Germinal center (tissue), 1 donor: ENCODE measurements at regions not wholly inside any gene's neighbourhood (a gene's known extent, or its start where the extent isn't known, plus 50 kb on each side); places are given as distances from the start of the nearest gene placed in this dataset.
"Not testable (repeated sequence)": the region's sequence is repeated elsewhere in the genome, so short reads cannot be mapped to it uniquely, and the experiment has no call there.

ENCODE experiments used
- DNase-seq: peaks from one replicate; pipeline ENCODE4 v3.0.0; 2012; ENCODE audit warnings: mixed read lengths, low spot score

DNA sequence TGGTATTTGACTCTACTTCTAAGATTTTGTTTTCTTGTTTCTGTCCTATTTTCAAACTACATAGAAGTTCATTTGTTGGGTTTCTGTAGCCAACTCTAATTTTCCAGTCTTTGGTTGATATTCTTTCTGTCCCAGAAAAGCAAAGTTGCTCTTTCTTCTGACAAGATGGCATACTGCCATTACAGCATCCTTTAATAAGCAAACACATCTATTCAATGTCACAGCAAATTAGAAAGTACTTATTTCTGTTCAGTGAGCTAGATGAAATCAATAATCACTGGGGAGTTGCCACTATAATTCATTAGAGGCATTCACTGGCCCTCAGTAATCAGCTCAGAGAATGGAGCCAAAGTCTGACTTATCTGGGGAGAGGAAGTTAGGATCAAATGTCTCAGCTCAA, 1258.0 kb upstream of the IGFBP7 start:
- no peak for DNase-seq

- DNase-seq: no peak
These were observed 1250.4 kb upstream of the IGFBP7 start for GRCh38 chr4:58360354-58361133.

GRCh38 chr4:58359590-58359989, 1249.4 kb upstream of the IGFBP7 start:
- DNase-seq: no peak

DNA sequence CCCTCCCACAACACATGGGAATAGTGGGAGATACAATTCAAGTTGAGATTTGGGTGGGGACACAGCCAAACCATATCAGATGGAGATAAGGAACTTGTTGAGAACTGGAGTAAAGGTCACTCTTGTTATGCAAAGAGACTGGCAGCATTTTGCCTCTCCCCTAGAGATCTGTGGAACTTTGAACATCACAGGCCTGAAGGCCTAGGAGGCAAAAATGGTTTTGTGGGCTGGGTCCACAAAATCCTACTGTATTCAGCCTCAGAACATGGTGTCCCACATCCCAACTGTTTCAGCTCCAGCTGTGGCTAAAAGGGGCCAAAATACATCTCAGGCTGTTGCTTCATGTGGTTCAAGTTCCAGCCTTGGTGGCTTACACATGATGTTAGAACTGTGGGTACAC, 1247.8 kb upstream of the IGFBP7 start:
- no peak for DNase-seq

DNA sequence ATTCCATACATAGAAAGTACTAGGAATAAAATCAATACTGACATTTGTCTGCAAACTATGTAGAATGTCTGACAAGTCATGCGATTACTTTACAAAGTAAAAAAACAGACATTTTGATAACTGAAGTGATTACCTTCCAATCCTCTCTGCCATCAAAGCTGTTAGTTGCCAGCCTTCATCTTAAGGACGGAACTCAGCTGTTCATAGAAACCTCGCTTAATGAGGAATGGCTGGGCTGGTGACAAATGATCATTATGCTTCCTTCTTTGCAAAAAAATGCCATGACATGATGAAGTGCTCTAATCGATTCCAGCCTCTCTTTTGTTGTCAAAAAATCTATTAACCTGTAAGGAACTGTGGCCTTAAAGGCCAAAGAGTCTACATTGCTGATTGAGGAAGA, 1214.9 kb upstream of the IGFBP7 start:
- DNase-seq: no peak

DNA sequence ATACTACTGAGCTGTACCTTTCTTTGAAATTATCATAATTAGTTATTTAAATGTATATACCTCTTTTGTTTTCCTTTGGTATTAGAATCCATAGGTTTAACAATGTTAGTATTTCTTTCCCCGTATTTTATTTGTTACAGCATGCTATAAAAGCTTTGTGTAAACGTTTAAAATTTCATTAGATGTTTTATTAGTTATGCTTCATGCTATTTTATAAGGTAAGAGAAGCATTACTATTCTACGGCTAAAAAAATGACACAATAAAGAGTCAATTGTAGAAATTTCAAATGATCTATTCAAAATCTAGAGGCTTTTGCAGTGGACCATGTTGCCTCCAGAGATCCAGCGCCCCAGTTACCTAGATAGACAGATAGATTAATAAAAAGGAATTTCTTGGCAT, 1203.3 kb upstream of the IGFBP7 start:
- DNase-seq: no peak

GRCh38 chr4:58303456-58303855, 1193.3 kb upstream of the IGFBP7 start:
- no peak for DNase-seq

GRCh38 chr4:58301376-58301999, 1191.3 kb upstream of the IGFBP7 start:
- no peak for DNase-seq

GRCh38 chr4:58286335-58286734, 1176.2 kb upstream of the IGFBP7 start:
- DNase-seq: no peak

DNA sequence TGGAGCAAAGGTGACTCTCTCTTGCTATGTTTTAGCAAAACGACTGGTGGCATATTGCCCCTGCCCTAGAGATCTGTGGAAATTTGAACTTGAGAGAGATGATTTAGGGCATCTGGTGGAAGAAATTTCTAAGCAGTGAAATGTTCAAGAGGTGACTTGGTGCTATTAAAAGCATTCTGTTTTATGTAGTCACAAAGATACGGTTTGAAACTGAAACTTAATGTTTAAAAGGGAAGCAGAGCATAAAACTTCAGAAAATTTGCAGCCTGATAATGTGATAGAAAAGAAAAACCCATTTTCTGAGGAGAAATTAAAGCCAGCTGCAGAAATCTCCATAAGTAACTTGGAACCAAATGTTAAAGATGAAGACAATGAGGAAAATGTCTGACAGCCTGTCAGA, 1170.7 kb upstream of the IGFBP7 start:
- DNase-seq: not testable (repeated sequence)

GRCh38 chr4:58275856-58276255, 1165.7 kb upstream of the IGFBP7 start:
- no peak for DNase-seq

DNA sequence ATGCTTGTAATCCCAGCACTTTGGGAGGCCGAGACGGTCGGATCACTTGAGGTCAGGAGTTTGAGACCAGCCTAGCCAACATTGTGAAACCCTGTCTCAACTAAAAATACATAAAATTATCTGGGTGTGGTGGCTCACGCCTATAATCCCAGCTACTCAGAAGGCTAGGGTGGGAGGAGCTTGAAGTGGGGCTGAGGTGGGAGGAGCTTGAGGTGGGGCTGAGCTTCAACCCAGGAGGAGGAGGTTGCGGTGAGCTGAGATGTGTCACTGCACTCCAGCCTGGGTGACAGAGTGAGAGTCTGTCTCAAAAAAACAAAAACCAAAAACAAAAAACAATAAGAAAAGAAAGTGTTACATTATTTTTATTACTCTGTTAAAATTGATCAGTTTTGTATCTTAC, 1164.4 kb upstream of the IGFBP7 start:
- DNase-seq: no peak

DNA sequence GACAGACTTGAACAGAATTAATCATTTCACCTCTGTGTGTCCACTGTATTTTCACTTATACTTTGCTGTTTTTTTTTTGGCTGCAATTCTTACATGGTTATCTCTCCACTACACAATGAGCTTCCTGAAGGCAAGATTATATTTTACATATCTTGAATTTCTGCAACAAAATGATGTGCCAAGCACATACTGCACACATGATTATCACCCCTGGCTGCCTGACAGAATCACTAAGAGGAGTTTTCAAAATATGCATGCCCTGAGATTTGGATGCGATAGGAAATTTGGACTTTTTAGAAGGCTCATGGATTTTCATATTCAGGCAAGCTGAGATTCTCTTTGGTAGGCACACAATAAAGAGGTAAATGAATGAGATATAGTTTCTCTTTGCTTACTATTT, 1162.1 kb upstream of the IGFBP7 start:
- no peak for DNase-seq

- no peak for DNase-seq
These were observed 1155.5 kb upstream of the IGFBP7 start for GRCh38 chr4:58265734-58266133.

GRCh38 chr4:58261526-58261925, 1151.3 kb upstream of the IGFBP7 start:
- no peak for DNase-seq

GRCh38 chr4:58254291-58254690, 1144.1 kb upstream of the IGFBP7 start:
- no peak for DNase-seq

DNA sequence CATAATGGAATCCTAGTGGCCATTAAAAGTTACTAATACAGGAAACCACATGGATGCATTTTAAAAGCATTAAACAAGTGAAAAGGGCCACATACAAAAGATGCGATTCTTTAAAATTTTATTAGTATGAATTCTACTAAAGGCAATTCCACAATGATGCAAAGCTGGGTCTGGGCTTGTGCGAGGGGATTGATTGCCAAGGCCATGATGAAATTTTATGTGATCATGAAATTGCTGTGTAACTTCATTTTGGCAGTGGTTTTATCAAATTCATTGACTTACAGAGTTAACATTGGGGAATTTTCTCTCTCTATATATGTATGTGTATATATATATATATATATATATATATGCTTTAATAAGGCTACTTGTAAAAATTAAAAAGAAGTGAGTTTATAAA, 1142.5 kb upstream of the IGFBP7 start:
- DNase-seq: no peak

GRCh38 chr4:58247792-58248191, 1137.6 kb upstream of the IGFBP7 start:
- DNase-seq: no peak

DNA sequence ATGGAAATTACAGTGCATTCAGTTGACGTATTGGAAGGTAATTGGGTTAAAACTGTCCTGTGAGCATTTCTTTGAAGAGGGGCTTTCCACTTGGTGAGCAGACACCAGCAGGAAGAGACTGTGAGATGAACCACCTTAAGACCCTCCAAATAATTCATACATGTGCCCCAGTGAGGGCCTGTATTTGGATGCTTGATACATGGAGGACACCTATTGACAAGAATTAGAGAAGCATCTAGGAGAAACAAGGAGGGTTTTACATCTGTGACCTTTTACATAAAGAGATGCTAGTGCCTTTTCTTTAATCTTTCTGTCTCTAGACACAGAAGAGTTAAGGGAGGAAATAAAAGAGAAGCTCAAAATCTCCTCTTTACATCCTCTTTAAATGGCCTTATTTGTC, 1115.3 kb upstream of the IGFBP7 start:
- no peak for DNase-seq

- no peak for DNase-seq
These were observed 1109.0 kb upstream of the IGFBP7 start for GRCh38 chr4:58219179-58219578.

GRCh38 chr4:58216461-58216860, 1106.3 kb upstream of the IGFBP7 start:
- DNase-seq: no peak

GRCh38 chr4:58214376-58214775, 1104.2 kb upstream of the IGFBP7 start:
- no peak for DNase-seq

GRCh38 chr4:58209551-58209950, 1099.4 kb upstream of the IGFBP7 start:
- DNase-seq: no peak

DNA sequence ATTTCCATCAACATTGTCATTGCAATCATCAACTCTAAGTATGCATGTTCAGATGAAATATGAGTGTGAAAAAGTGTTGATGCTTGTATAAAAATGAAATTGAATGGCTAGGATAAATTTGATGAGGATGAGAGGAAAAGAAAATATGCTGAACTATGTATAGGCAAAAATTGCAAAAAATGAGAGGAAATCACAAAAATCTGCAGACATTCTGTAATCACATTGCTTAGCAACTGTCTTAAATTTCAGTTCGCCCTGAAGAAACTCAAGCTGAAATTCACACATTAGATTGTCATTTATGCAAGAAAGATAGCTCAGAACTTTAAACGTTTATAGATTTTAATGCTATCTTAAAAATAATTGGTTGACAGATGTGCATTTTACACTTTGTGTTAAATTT, 1098.8 kb upstream of the IGFBP7 start:
- no peak for DNase-seq
